ENCODE measurements at regions not wholly inside any gene's neighbourhood (a gene's known extent, or its start where the extent isn't known, plus 50 kb on each side); places are given as distances from the start of the nearest gene placed in this dataset.

DNA sequence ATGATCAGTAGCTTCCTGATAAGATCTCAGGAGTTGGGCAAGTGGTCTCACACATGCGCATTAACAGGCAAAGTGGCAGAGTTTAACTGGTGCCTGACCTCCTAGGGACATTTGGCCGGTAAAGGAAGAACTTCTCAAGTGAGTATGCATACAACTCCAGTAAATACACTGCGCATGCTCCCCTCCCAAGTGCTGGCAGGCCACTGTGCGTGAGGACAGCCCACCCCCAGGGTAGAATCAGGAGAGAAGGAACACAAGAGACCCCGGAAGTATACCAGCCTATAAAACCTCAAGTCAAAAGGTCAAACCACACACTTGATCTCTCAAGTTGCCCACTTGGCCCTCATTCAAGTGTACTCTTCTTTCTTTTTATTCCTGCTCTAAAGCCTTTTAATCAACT lies 225.5 kb upstream of the ANKRD50 start:
- Histone ChIP-seq H3K9me3 (ENCODE audit: control insufficient read depth in 1 of 2, insufficient read depth in 1 of 2, low read depth in 1 of 2, low read length in 2 of 2) (no peaks in the 10 kb centered on the region), H3K4me2 (ENCODE audit: low read length) (no peak overlapping the region), H3K36me3 (ENCODE audit: control insufficient read depth in 1 of 2, insufficient read depth in 2 of 2, low read length in 2 of 2) (no peaks in the 10 kb centered on the region), H3K27ac (ENCODE audit: low read depth, low read length) (no peak overlapping the region), H3K27me3 (ENCODE audit: insufficient read depth, low read length) (no peaks in the 10 kb centered on the region), H3K9me2 (ENCODE audit: insufficient read depth) (no peaks in the 10 kb centered on the region), H3K4me3 (replicated peaks in 1 of 2; ENCODE audit: low read depth in 1 of 2, low read length in 2 of 2) (no peak overlapping the region), H4K20me1 (ENCODE audit: insufficient read depth) (no peaks in the 10 kb centered on the region), H3K4me1 (ENCODE audit: control insufficient read depth in 1 of 2, insufficient read depth in 2 of 2, low read length in 2 of 2) (peaks cover 22 to 28% of the 10 kb centered on the region in 2 experiments), H3K9ac (ENCODE audit: low read length) (no peak overlapping the region), H2AFZ (ENCODE audit: low read depth, low read length, poor library complexity, severe bottlenecking) (no peak overlapping the region), H3K79me2 (ENCODE audit: insufficient read depth, low read length) (no peaks in the 10 kb centered on the region)
- RAD21 ChIA-PET (ENCODE audit: low non-redundant PET in 1 of 2, low total read pairs in 2 of 2, uncharacterized antibody in 2 of 2, unreplicated experiment in 2 of 2), result no interaction called here
- intact Hi-C loops (cut with micrococcal nuclease), result no loop called here
- POLR2A ChIA-PET, result no interaction called here
- DNase-seq (ENCODE audit: low read depth, low spot score) (no peak), ATAC-seq (no peak)
- CTCF ChIA-PET, result no interaction called here
- no TSS peak for BruUV-seq (replicated peaks)
- TF ChIP-seq POLR2A (IDR thresholded peaks at IDR 0.05; ENCODE audit: borderline replicate concordance, extremely low read depth, insufficient read depth, insufficient read length), result no peak
- TF ChIP-seq, protein P1, sequence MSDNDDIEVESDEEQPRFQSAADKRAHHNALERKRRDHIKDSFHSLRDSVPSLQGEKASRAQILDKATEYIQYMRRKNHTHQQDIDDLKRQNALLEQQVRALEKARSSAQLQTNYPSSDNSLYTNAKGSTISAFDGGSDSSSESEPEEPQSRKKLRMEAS (IDR thresholded peaks at IDR 0.05), result no peak
- no peak for TF ChIP-seq JUND (IDR thresholded peaks at IDR 0.05)
- no peak for TF ChIP-seq EZH2 (IDR thresholded peaks at IDR 0.05)

DNA sequence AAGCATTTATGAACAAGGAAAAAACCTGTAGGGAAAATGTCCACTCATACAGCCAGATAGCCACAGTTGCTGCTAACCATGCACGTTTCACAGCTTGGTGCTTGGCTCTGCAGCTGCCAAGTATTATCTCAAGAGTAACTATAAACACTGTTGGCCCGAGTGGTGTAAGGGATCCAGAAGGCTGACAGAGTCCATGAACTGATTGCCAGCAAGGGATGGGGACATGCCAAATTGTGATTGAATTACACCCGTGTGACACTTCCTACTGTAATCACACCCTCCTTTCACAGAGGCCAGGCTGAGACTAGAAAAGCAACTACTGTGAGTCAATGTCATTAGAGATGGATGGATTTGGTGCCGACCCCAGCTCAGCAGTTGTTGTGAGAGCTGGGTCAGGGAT lies 223.9 kb upstream of the ANKRD50 start:
- ATAC-seq, result no peak
- intact Hi-C loops (cut with micrococcal nuclease), result no loop called here
- Histone ChIP-seq H2AFZ (ENCODE audit: low read depth, low read length, poor library complexity, severe bottlenecking) (no peak overlapping the region), H3K36me3 (ENCODE audit: control insufficient read depth in 1 of 2, insufficient read depth in 2 of 2, low read length in 2 of 2) (no peaks in the 10 kb centered on the region), H3K4me3 (replicated peaks in 1 of 2; ENCODE audit: low read depth in 1 of 2, low read length in 2 of 2) (no peak overlapping the region), H3K27ac (ENCODE audit: low read depth, low read length) (no peak overlapping the region), H3K4me1 (ENCODE audit: control insufficient read depth in 1 of 2, insufficient read depth in 2 of 2, low read length in 2 of 2) (peaks cover 20 to 25% of the 10 kb centered on the region in 2 experiments), H3K79me2 (ENCODE audit: insufficient read depth, low read length) (no peaks in the 10 kb centered on the region), H3K27me3 (ENCODE audit: insufficient read depth, low read length) (no peaks in the 10 kb centered on the region), H3K9me2 (ENCODE audit: insufficient read depth) (peaks cover 3% of the 10 kb centered on the region; the same call in 1 of the 2 replicates), H4K20me1 (ENCODE audit: insufficient read depth) (no peaks in the 10 kb centered on the region), H3K4me2 (ENCODE audit: low read length) (no peak overlapping the region), H3K9ac (ENCODE audit: low read length) (no peak overlapping the region), H3K9me3 (ENCODE audit: control insufficient read depth in 1 of 2, insufficient read depth in 1 of 2, low read depth in 1 of 2, low read length in 2 of 2) (no peaks in the 10 kb centered on the region)
- POLR2A ChIA-PET, result no interaction called here
- CTCF ChIA-PET, result no interaction called here
- RAD21 ChIA-PET (ENCODE audit: low non-redundant PET in 1 of 2, low total read pairs in 2 of 2, uncharacterized antibody in 2 of 2, unreplicated experiment in 2 of 2), result no interaction called here
- no TSS peak for BruUV-seq (replicated peaks)
- no peak for DNase-seq (ENCODE audit: low read depth, low spot score)
- TF ChIP-seq, protein P2, sequence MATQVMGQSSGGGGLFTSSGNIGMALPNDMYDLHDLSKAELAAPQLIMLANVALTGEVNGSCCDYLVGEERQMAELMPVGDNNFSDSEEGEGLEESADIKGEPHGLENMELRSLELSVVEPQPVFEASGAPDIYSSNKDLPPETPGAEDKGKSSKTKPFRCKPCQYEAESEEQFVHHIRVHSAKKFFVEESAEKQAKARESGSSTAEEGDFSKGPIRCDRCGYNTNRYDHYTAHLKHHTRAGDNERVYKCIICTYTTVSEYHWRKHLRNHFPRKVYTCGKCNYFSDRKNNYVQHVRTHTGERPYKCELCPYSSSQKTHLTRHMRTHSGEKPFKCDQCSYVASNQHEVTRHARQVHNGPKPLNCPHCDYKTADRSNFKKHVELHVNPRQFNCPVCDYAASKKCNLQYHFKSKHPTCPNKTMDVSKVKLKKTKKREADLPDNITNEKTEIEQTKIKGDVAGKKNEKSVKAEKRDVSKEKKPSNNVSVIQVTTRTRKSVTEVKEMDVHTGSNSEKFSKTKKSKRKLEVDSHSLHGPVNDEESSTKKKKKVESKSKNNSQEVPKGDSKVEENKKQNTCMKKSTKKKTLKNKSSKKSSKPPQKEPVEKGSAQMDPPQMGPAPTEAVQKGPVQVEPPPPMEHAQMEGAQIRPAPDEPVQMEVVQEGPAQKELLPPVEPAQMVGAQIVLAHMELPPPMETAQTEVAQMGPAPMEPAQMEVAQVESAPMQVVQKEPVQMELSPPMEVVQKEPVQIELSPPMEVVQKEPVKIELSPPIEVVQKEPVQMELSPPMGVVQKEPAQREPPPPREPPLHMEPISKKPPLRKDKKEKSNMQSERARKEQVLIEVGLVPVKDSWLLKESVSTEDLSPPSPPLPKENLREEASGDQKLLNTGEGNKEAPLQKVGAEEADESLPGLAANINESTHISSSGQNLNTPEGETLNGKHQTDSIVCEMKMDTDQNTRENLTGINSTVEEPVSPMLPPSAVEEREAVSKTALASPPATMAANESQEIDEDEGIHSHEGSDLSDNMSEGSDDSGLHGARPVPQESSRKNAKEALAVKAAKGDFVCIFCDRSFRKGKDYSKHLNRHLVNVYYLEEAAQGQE (IDR thresholded peaks at IDR 0.05; ENCODE audit: low read depth), result no peak
- TF ChIP-seq, protein P3, sequence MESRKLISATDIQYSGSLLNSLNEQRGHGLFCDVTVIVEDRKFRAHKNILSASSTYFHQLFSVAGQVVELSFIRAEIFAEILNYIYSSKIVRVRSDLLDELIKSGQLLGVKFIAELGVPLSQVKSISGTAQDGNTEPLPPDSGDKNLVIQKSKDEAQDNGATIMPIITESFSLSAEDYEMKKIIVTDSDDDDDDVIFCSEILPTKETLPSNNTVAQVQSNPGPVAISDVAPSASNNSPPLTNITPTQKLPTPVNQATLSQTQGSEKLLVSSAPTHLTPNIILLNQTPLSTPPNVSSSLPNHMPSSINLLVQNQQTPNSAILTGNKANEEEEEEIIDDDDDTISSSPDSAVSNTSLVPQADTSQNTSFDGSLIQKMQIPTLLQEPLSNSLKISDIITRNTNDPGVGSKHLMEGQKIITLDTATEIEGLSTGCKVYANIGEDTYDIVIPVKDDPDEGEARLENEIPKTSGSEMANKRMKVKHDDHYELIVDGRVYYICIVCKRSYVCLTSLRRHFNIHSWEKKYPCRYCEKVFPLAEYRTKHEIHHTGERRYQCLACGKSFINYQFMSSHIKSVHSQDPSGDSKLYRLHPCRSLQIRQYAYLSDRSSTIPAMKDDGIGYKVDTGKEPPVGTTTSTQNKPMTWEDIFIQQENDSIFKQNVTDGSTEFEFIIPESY (IDR thresholded peaks at IDR 0.05; ENCODE audit: extremely low read depth, insufficient replicate concordance, low read length), result no peak
- TF ChIP-seq, protein P4, sequence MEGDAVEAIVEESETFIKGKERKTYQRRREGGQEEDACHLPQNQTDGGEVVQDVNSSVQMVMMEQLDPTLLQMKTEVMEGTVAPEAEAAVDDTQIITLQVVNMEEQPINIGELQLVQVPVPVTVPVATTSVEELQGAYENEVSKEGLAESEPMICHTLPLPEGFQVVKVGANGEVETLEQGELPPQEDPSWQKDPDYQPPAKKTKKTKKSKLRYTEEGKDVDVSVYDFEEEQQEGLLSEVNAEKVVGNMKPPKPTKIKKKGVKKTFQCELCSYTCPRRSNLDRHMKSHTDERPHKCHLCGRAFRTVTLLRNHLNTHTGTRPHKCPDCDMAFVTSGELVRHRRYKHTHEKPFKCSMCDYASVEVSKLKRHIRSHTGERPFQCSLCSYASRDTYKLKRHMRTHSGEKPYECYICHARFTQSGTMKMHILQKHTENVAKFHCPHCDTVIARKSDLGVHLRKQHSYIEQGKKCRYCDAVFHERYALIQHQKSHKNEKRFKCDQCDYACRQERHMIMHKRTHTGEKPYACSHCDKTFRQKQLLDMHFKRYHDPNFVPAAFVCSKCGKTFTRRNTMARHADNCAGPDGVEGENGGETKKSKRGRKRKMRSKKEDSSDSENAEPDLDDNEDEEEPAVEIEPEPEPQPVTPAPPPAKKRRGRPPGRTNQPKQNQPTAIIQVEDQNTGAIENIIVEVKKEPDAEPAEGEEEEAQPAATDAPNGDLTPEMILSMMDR (IDR thresholded peaks at IDR 0.05 in 2 of 3, conservative IDR thresholded peaks at IDR 0.05 in 1 of 3; ENCODE audit: borderline replicate concordance in 1 of 3, insufficient read depth in 1 of 3, low read depth in 2 of 3, low read length in 2 of 3), result no peak
- no peak for TF ChIP-seq JUND (IDR thresholded peaks at IDR 0.05)

Measured in HCT116 (cell line).